ENCODE measurements at regions not wholly inside any gene's neighbourhood (a gene's known extent, or its start where the extent isn't known, plus 50 kb on each side); places are given as distances from the start of the nearest gene placed in this dataset.

DNA sequence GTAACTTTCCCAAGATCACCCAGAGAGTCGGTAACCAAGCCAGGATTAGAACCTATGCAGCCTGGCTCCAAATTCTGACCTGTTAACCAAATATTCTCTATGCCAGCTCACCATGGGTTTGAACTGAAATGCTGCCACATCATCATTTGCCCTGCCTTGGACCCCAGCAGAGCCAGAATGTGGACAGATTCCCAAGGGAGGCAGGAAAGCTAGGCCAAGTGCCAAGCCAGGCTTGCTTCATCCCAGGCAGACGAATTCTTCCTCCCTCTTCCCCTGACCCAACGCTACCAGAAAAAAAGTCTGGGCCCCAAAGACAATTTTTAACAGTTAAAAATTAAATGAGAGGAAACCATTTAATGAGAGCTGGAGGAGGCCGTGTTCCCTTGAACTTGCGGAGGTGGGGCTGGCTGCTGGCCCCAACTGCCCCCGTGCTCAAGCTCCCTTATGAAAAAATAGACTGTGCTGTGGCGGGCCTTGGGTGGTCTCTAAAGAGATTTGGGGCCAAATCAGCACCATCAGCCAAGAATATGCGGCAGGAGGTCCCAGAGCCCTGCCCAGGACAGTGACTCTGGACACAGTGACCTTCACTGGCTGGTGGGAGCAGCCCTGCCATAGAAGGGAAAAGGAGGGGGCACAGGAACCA, 184.1 kb upstream of the SYT13 start:
- TF ChIP-seq, protein P1, sequence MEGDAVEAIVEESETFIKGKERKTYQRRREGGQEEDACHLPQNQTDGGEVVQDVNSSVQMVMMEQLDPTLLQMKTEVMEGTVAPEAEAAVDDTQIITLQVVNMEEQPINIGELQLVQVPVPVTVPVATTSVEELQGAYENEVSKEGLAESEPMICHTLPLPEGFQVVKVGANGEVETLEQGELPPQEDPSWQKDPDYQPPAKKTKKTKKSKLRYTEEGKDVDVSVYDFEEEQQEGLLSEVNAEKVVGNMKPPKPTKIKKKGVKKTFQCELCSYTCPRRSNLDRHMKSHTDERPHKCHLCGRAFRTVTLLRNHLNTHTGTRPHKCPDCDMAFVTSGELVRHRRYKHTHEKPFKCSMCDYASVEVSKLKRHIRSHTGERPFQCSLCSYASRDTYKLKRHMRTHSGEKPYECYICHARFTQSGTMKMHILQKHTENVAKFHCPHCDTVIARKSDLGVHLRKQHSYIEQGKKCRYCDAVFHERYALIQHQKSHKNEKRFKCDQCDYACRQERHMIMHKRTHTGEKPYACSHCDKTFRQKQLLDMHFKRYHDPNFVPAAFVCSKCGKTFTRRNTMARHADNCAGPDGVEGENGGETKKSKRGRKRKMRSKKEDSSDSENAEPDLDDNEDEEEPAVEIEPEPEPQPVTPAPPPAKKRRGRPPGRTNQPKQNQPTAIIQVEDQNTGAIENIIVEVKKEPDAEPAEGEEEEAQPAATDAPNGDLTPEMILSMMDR (IDR thresholded peaks at IDR 0.05): no peak
- TF ChIP-seq POLR2A (IDR thresholded peaks at IDR 0.05): no peak
